Epithelial cell of proximal tubule (primary cell): ENCODE measurements at regions not wholly inside any gene's neighbourhood (a gene's known extent, or its start where the extent isn't known, plus 50 kb on each side); places are given as distances from the start of the nearest gene placed in this dataset.

Experiments
- DNase-seq: peaks from one replicate; pipeline ENCODE4 v3.0.0-alpha.2; 2011; ENCODE audit warnings: low read depth
- H3K4me3 ChIP-seq: 2 replicates; pipeline ENCODE4 v1.5.1; 2011; ENCODE audit warnings: low read depth, mild to moderate bottlenecking, low read length
- TF ChIP-seq, protein P1 (sequence below): conservative IDR thresholded peaks from 2 replicates; pipeline ENCODE4 v1.5.1; 2012; ENCODE audit warnings: low read depth, mild to moderate bottlenecking, low read length

DNA sequence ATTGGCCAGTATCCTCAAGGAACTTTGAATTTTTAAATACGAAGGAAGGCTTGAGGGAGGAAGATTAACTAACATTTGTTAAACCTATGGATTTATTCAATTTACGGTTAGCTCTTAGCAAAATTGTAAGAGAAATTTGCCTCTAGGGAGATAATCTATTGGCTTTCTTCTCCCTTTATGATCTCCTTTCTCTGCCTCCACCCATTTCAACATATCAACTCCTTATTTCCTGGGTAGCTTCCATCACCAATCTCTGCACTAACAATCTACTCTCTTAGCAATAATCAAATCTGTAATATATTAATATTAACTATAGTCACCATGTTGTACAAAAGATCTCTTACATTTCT is 233.9 kb upstream of the CSNK1A1L start:
- no peak for DNase-seq
- no peak overlapping the region for H3K4me3 ChIP-seq
- TF ChIP-seq, protein P1, sequence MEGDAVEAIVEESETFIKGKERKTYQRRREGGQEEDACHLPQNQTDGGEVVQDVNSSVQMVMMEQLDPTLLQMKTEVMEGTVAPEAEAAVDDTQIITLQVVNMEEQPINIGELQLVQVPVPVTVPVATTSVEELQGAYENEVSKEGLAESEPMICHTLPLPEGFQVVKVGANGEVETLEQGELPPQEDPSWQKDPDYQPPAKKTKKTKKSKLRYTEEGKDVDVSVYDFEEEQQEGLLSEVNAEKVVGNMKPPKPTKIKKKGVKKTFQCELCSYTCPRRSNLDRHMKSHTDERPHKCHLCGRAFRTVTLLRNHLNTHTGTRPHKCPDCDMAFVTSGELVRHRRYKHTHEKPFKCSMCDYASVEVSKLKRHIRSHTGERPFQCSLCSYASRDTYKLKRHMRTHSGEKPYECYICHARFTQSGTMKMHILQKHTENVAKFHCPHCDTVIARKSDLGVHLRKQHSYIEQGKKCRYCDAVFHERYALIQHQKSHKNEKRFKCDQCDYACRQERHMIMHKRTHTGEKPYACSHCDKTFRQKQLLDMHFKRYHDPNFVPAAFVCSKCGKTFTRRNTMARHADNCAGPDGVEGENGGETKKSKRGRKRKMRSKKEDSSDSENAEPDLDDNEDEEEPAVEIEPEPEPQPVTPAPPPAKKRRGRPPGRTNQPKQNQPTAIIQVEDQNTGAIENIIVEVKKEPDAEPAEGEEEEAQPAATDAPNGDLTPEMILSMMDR = no peak

DNA sequence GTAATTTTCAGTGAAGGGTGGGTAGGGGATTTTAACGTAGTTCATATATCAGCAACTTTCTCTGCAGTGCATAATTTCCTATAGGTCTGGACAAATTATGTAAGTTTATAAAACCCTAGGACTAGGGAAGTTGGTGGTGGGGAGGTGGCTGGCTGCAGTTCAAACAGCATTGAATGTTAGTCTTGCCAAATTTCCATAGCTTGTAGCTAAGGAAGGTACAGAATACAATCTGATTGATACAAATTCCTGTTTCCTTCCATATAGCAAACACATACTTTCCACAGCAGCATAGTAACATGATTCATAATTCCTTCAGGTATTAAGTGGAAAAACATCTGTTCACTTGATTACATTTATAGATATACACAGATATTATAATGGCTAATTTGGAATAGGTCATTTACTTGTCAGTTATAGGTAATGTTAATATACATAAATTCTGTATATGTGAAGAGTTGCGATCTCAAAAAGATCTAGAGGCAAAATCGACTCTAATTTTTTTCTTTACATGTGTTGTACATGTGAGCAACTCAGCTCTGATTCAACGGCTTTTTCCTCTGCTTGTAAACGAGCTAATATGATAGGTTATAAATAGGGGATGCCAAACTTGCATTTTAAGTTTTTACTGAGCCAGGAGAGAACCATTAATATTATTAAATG is 233.4 kb upstream of the CSNK1A1L start:
- no peak for DNase-seq
- TF ChIP-seq, protein P1 = no peak
- no peak overlapping the region for H3K4me3 ChIP-seq

- H3K4me3 ChIP-seq = no peak overlapping the region
- DNase-seq = no peak
- TF ChIP-seq, protein P1 = no peak
Observed at GRCh38 chr13:37326334-37326733, 220.9 kb upstream of the CSNK1A1L start.

- no peak overlapping the region for H3K4me3 ChIP-seq
- TF ChIP-seq, protein P1 = no peak
- DNase-seq = no peak
Observed at GRCh38 chr13:37319031-37319443, 213.6 kb upstream of the CSNK1A1L start.

- no peak for DNase-seq
- TF ChIP-seq, protein P1 = no peak
Observed at GRCh38 chr13:37316935-37317334, 211.5 kb upstream of the CSNK1A1L start.

GRCh38 chr13:37313372-37313771 is 207.9 kb upstream of the CSNK1A1L start:
- TF ChIP-seq, protein P1 = no peak
- no peak overlapping the region for H3K4me3 ChIP-seq
- no peak for DNase-seq

More at GRCh38 chr13:37316935-37317334, 211.5 kb upstream of the CSNK1A1L start:
- no peak overlapping the region for H3K4me3 ChIP-seq

- peak; percentile 56 for DNase-seq
- H3K4me3 ChIP-seq = no peak overlapping the region
- TF ChIP-seq, protein P1 = no peak
Observed at GRCh38 chr13:37306778-37307544, 201.5 kb upstream of the CSNK1A1L start.
